ENCODE measurements at regions not wholly inside any gene's neighbourhood (a gene's known extent, or its start where the extent isn't known, plus 50 kb on each side); places are given as distances from the start of the nearest gene placed in this dataset.

- ChIA-PET POLR2A (no interaction called here), CTCF (no interaction called here)
- Histone ChIP-seq H3K4me1 (ENCODE audit: insufficient read depth, low read length) (no peaks in the 10 kb centered on the region), H3K36me3 (ENCODE audit: insufficient read depth, low read length) (no peaks in the 10 kb centered on the region), H3K27ac (ENCODE audit: low read depth in 1 of 2, low read length in 2 of 2) (no peak overlapping the region), H3K9me3 (ENCODE audit: control insufficient read depth in 1 of 2, insufficient read depth in 1 of 2, low read length in 2 of 2) (peaks cover 0 to 8% of the 10 kb centered on the region in 2 experiments), H3K27me3 (ENCODE audit: control insufficient read depth in 1 of 2, insufficient read depth in 2 of 2, low read length in 2 of 2) (peaks cover 0 to 7% of the 10 kb centered on the region in 2 experiments), H3K4me3 (ENCODE audit: low read length) (no peak overlapping the region)
- H3K9me3 Mint-ChIP-seq: no peaks in the 10 kb centered on the region
- TF ChIP-seq, protein P1, sequence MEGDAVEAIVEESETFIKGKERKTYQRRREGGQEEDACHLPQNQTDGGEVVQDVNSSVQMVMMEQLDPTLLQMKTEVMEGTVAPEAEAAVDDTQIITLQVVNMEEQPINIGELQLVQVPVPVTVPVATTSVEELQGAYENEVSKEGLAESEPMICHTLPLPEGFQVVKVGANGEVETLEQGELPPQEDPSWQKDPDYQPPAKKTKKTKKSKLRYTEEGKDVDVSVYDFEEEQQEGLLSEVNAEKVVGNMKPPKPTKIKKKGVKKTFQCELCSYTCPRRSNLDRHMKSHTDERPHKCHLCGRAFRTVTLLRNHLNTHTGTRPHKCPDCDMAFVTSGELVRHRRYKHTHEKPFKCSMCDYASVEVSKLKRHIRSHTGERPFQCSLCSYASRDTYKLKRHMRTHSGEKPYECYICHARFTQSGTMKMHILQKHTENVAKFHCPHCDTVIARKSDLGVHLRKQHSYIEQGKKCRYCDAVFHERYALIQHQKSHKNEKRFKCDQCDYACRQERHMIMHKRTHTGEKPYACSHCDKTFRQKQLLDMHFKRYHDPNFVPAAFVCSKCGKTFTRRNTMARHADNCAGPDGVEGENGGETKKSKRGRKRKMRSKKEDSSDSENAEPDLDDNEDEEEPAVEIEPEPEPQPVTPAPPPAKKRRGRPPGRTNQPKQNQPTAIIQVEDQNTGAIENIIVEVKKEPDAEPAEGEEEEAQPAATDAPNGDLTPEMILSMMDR (IDR thresholded peaks at IDR 0.05): no peak
- DNase-seq (no peak), ATAC-seq (ENCODE audit: poor library complexity) (no peak)
- H3K4me3 Mint-ChIP-seq: no peak overlapping the region
- H3K36me3 Mint-ChIP-seq (ENCODE audit: low read depth): no peaks in the 10 kb centered on the region
- intact Hi-C loops (cut with DNase I, micrococcal nuclease): no loop called here
- H3K27me3 Mint-ChIP-seq: peaks cover 41% of the 10 kb centered on the region
- no peaks in the 10 kb centered on the region for H3K4me1 Mint-ChIP-seq (ENCODE audit: low read depth)
- H3K27ac Mint-ChIP-seq: no peak overlapping the region
Measured at GRCh38 chr20:56748476-56749377, 119.6 kb downstream of the TFAP2C start.

DNA sequence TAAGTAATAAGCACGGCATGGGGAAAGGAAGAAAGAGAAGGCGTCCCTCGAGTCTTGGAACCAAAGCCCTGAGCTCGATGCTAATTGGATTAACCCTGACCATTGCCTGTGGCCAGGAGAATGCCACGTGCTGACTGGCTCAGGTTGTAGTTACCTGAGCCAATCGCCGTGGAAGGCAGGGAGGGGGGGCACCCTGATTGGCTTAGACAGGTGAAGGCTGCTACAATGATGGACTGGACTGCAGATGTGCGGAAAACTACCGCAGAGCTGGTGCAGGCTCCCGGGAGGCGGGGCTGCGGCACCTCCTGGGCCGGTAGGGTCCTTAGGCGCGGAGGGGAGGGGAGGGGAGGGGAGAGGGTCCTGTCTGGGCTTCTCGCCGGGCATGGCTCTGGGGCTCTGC lies 121.3 kb downstream of the TFAP2C start:
- H3K4me3 Mint-ChIP-seq: no peak overlapping the region
- peaks cover 0 to 5% of the 10 kb centered on the region in 2 experiments for H3K9me3 ChIP-seq (ENCODE audit: control insufficient read depth in 1 of 2, insufficient read depth in 1 of 2, low read length in 2 of 2)
- no peaks in the 10 kb centered on the region for H3K9me3 Mint-ChIP-seq
- H3K27ac Mint-ChIP-seq: no peak overlapping the region
- TF ChIP-seq, protein P1 (IDR thresholded peaks at IDR 0.05): no peak
- peaks cover 0 to 5% of the 10 kb centered on the region in 2 experiments for H3K27me3 ChIP-seq (ENCODE audit: control insufficient read depth in 1 of 2, insufficient read depth in 2 of 2, low read length in 2 of 2)
- CTCF ChIA-PET: no interaction called here
- POLR2A ChIA-PET: no interaction called here
- no peak for ATAC-seq (ENCODE audit: poor library complexity)
- no peak overlapping the region for H3K27ac ChIP-seq (ENCODE audit: low read depth in 1 of 2, low read length in 2 of 2)
- H3K36me3 ChIP-seq (ENCODE audit: insufficient read depth, low read length): no peaks in the 10 kb centered on the region
- H3K4me3 ChIP-seq (ENCODE audit: low read length): no peak overlapping the region
- no peak for DNase-seq
- no peaks in the 10 kb centered on the region for H3K4me1 ChIP-seq (ENCODE audit: insufficient read depth, low read length)
- intact Hi-C loops (cut with DNase I, micrococcal nuclease): no loop called here
- H3K4me1 Mint-ChIP-seq (ENCODE audit: low read depth): no peaks in the 10 kb centered on the region
- H3K36me3 Mint-ChIP-seq (ENCODE audit: low read depth): no peaks in the 10 kb centered on the region
- H3K27me3 Mint-ChIP-seq: peaks cover 43% of the 10 kb centered on the region

DNA sequence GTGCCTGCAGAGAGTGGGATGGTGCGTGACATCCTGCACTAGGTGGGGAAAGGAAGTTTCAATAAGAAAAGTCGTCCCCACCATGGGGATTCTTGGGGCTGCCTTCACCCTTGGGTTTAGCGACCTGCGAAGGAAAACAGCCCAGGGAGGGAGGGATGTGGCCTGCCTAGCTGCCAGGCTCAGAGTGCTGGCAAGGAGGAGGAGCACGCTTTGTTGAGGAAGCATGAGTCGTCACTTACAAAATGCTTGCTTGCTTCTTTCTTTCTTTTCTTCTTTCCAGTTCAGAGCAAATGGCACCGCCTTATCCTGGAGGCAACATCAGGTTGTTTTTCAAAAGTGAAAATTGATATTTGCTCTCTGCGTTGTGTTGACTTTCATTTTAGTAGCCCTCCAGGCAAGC lies 123.2 kb downstream of the TFAP2C start:
- ATAC-seq (ENCODE audit: poor library complexity): no peak
- peaks cover 0 to 5% of the 10 kb centered on the region in 2 experiments for H3K27me3 ChIP-seq (ENCODE audit: control insufficient read depth in 1 of 2, insufficient read depth in 2 of 2, low read length in 2 of 2)
- no peak overlapping the region for H3K4me3 Mint-ChIP-seq
- no peaks in the 10 kb centered on the region for H3K36me3 ChIP-seq (ENCODE audit: insufficient read depth, low read length)
- no peaks in the 10 kb centered on the region for H3K9me3 Mint-ChIP-seq
- ChIA-PET CTCF (no interaction called here), POLR2A (no interaction called here)
- peaks cover 43% of the 10 kb centered on the region for H3K27me3 Mint-ChIP-seq
- intact Hi-C loops (cut with DNase I, micrococcal nuclease): no loop called here
- TF ChIP-seq, protein P1 (IDR thresholded peaks at IDR 0.05): no peak
- no peak for DNase-seq
- no peaks in the 10 kb centered on the region for H3K4me1 ChIP-seq (ENCODE audit: insufficient read depth, low read length)
- no peak overlapping the region for H3K27ac Mint-ChIP-seq
- H3K4me1 Mint-ChIP-seq (ENCODE audit: low read depth): no peaks in the 10 kb centered on the region
- H3K36me3 Mint-ChIP-seq (ENCODE audit: low read depth): no peaks in the 10 kb centered on the region
- peaks cover 0 to 2% of the 10 kb centered on the region in 2 experiments for H3K9me3 ChIP-seq (ENCODE audit: control insufficient read depth in 1 of 2, insufficient read depth in 1 of 2, low read length in 2 of 2)
- H3K27ac ChIP-seq (ENCODE audit: low read depth in 1 of 2, low read length in 2 of 2): no peak overlapping the region
- H3K4me3 ChIP-seq (ENCODE audit: low read length): no peak overlapping the region

Measured in CD4-positive, alpha-beta T cell (primary cell).